ENCODE measurements at regions not wholly inside any gene's neighbourhood (a gene's known extent, or its start where the extent isn't known, plus 50 kb on each side); places are given as distances from the start of the nearest gene placed in this dataset.

DNA sequence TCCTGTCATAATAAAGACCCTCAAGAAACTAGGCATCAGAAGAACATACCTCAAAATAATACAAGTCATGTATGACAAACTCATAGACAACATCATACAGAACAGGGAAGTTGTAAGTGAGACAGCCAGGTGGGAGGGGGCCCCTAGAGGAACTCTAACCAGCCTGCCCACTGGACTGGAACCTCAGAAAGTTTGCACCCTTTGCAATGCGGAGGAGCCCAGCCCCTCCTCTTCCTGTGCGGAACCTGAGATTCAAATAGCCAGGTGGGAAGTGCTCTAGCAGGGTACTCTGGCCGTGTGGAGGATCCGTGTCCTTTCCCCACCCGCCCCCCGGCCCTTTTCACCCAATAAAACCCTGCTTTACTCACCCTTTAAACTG is 387.0 kb upstream of the CBLB start:
- TF ChIP-seq POLR2A (IDR thresholded peaks at IDR 0.05; ENCODE audit: low read depth): no peak
- TF ChIP-seq, protein P1, sequence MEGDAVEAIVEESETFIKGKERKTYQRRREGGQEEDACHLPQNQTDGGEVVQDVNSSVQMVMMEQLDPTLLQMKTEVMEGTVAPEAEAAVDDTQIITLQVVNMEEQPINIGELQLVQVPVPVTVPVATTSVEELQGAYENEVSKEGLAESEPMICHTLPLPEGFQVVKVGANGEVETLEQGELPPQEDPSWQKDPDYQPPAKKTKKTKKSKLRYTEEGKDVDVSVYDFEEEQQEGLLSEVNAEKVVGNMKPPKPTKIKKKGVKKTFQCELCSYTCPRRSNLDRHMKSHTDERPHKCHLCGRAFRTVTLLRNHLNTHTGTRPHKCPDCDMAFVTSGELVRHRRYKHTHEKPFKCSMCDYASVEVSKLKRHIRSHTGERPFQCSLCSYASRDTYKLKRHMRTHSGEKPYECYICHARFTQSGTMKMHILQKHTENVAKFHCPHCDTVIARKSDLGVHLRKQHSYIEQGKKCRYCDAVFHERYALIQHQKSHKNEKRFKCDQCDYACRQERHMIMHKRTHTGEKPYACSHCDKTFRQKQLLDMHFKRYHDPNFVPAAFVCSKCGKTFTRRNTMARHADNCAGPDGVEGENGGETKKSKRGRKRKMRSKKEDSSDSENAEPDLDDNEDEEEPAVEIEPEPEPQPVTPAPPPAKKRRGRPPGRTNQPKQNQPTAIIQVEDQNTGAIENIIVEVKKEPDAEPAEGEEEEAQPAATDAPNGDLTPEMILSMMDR (IDR thresholded peaks at IDR 0.05): no peak
- TF ChIP-seq EP300 (IDR thresholded peaks at IDR 0.05): no peak
- no peak for TF ChIP-seq POLR2AphosphoS5 (IDR thresholded peaks at IDR 0.05)
- Histone ChIP-seq H3K36me3 (no peaks in the 10 kb centered on the region), H3K4me3 (no peak overlapping the region), H3K9me3 (peaks cover 0 to 4% (median 0%) of the 10 kb centered on the region in 4 donors), H3K4me1 (no peaks in the 10 kb centered on the region), H3K27ac (replicated peaks in 1 of 4) (no peak overlapping the region), H3K27me3 (no peaks in the 10 kb centered on the region)
- DNase-seq (ENCODE audit: extremely low spot score): no peak
- intact Hi-C loops (cut with DNase I): no loop called here
- 100% methylated on average over 6 of the region's 6 CpGs for WGBS

GRCh38 chr3:106256249-106256957 is 387.6 kb upstream of the CBLB start:
- no peak overlapping the region for H3K27ac ChIP-seq (replicated peaks in 1 of 4)
- DNase-seq (ENCODE audit: extremely low spot score): no peak
- 89% methylated on average over 11 of the region's 11 CpGs for WGBS
- no peaks in the 10 kb centered on the region for H3K36me3 ChIP-seq
- no peaks in the 10 kb centered on the region for H3K4me1 ChIP-seq
- H3K9me3 ChIP-seq: no peaks in the 10 kb centered on the region
- H3K4me3 ChIP-seq: no peak overlapping the region
- TF ChIP-seq EP300 (IDR thresholded peaks at IDR 0.05) (no peak), POLR2AphosphoS5 (IDR thresholded peaks at IDR 0.05) (no peak), POLR2A (IDR thresholded peaks at IDR 0.05; ENCODE audit: low read depth) (no peak)
- TF ChIP-seq, protein P1 (IDR thresholded peaks at IDR 0.05): no peak
- intact Hi-C loops (cut with DNase I): no loop called here
- H3K27me3 ChIP-seq: no peaks in the 10 kb centered on the region

GRCh38 chr3:106257172-106257571 is 388.4 kb upstream of the CBLB start:
- intact Hi-C loops (cut with DNase I): no loop called here
- 95% methylated on average over 3 of the region's 3 CpGs for WGBS
- TF ChIP-seq POLR2AphosphoS5 (IDR thresholded peaks at IDR 0.05): no peak
- TF ChIP-seq, protein P1 (IDR thresholded peaks at IDR 0.05): no peak
- no peak for TF ChIP-seq POLR2A (IDR thresholded peaks at IDR 0.05; ENCODE audit: low read depth)
- TF ChIP-seq EP300 (IDR thresholded peaks at IDR 0.05): no peak
- Histone ChIP-seq H3K27ac (replicated peaks in 1 of 4) (no peak overlapping the region), H3K36me3 (no peaks in the 10 kb centered on the region), H3K9me3 (no peaks in the 10 kb centered on the region), H3K4me3 (no peak overlapping the region), H3K4me1 (peaks cover 0 to 3% (median 0%) of the 10 kb centered on the region in 4 donors), H3K27me3 (no peaks in the 10 kb centered on the region)
- no peak for DNase-seq (ENCODE audit: extremely low spot score)

DNA sequence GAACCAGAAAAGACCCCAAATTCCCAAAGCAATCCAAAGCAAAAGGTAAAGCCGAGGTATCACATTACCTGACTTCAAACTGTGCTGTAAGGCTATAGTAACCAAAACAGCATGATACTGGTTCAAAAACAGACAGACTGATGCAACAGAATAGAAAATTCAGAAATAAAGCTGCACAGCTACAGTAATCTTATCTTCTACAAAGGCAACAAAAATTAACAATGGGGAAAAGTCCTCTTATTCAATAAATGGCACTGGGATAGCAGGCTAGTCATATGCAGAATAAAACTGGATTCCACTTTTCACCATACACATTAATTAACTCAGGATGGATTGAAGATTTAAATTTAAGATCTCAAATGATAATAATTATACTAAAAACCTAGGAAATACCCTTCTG is 392.6 kb upstream of the CBLB start:
- H3K27ac ChIP-seq (replicated peaks in 1 of 4): no peak overlapping the region
- peaks cover 0 to 14% (median 2%) of the 10 kb centered on the region in 4 donors for H3K4me1 ChIP-seq
- no peak for DNase-seq (ENCODE audit: extremely low spot score)
- H3K36me3 ChIP-seq: no peaks in the 10 kb centered on the region
- H3K27me3 ChIP-seq: no peaks in the 10 kb centered on the region
- TF ChIP-seq POLR2A (IDR thresholded peaks at IDR 0.05; ENCODE audit: low read depth) (no peak), EP300 (IDR thresholded peaks at IDR 0.05) (no peak), POLR2AphosphoS5 (IDR thresholded peaks at IDR 0.05) (no peak)
- TF ChIP-seq, protein P1 (IDR thresholded peaks at IDR 0.05): no peak
- WGBS: 100% methylated on average over 1 of the region's 1 CpG
- H3K9me3 ChIP-seq: no peaks in the 10 kb centered on the region
- no peak overlapping the region for H3K4me3 ChIP-seq
- intact Hi-C loops (cut with DNase I): no loop called here

Measured in esophagus muscularis mucosa (tissue), 4 donors.